ENCODE measurements at regions not wholly inside any gene's neighbourhood (a gene's known extent, or its start where the extent isn't known, plus 50 kb on each side); places are given as distances from the start of the nearest gene placed in this dataset.
A peak's percentile ranks its signal among the peaks of the same experiment; 100 is the strongest.
"Not testable (repeated sequence)": the region's sequence is repeated elsewhere in the genome, so short reads cannot be mapped to it uniquely, and the experiment has no call there.

DNA sequence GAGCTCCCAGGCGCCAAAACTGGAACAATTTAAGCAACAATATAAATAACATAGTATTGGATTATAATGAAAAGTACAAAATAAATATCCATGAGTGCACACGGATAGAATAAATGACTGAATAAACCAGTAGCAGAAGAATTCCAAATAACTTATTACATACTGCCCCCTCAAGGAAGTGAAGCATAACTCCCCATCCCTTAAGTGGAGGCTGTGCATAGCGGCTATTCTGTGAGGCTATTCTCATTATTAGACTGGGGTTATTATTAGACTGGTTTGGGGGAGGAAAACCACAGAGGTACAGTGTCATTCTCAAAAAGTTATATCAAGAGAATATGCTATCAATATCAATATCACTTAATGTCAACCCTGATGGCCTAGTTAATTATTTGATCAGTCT, 94.4 kb upstream of the SIRPA start:
- H3K9me3 Mint-ChIP-seq = no peaks in the 10 kb centered on the region
- H3K4me1 Mint-ChIP-seq (ENCODE audit: low read depth) = peaks cover 9% of the 10 kb centered on the region
- H3K4me3 Mint-ChIP-seq = no peak overlapping the region
- no peaks in the 10 kb centered on the region for H3K36me3 Mint-ChIP-seq (ENCODE audit: low read depth)
- DNase-seq = no peak
- H3K27ac Mint-ChIP-seq = no peak overlapping the region
- peaks cover 54% of the 10 kb centered on the region for H3K27me3 Mint-ChIP-seq

- H3K4me3 Mint-ChIP-seq = no peak overlapping the region
- no peaks in the 10 kb centered on the region for H3K36me3 Mint-ChIP-seq (ENCODE audit: low read depth)
- H3K27ac Mint-ChIP-seq = no peak overlapping the region
- no peaks in the 10 kb centered on the region for H3K9me3 Mint-ChIP-seq
- peaks cover 54% of the 10 kb centered on the region for H3K27me3 Mint-ChIP-seq
- DNase-seq = no peak
- H3K4me1 Mint-ChIP-seq (ENCODE audit: low read depth) = peaks cover 9% of the 10 kb centered on the region
Measured at GRCh38 chr20:1800180-1800579, 95.0 kb upstream of the SIRPA start.

DNA sequence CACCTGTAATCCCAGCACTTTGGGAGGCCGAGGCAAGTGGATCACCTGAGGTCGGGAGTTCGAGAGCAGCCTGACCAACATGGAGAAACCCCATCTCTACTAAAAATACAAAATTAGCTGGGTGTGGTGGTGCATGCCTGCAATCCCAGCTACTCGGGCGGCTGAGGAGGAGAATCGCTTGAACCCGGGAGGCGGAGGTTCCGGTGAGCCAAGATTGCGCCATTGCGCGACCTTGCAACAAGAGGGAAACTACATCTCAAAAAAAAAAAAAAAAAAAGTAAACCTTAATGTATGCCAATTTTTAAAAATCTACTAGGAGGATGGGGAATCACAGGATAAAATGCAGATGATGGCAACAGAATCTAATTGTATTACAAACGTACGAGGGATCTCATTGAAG, 95.5 kb upstream of the SIRPA start:
- peaks cover 52% of the 10 kb centered on the region for H3K27me3 Mint-ChIP-seq
- not testable (repeated sequence) for H3K36me3 Mint-ChIP-seq (ENCODE audit: low read depth); H3K4me1 Mint-ChIP-seq (ENCODE audit: low read depth); DNase-seq; H3K9me3 Mint-ChIP-seq; H3K27ac Mint-ChIP-seq; H3K4me3 Mint-ChIP-seq

DNA sequence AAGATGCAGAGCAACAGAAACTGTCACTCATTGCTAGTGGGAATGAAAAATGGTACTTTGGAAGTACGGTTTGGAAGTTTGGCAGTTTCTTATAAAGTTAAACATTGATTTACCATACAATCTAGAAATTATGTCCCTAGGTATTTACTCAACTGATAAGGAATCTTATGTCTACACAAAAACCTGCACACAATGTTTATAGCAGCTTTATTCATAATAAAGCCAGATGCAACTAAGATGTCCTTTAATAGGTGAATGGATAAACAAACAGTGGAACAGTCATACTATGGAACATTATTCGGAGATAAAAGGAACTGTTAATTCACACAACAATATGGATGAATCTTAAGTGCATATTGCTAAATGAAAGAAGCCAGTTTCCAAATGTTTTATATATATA, 96.2 kb upstream of the SIRPA start:
- no peaks in the 10 kb centered on the region for H3K36me3 Mint-ChIP-seq (ENCODE audit: low read depth)
- DNase-seq = no peak
- no peak overlapping the region for H3K27ac Mint-ChIP-seq
- H3K4me3 Mint-ChIP-seq = no peak overlapping the region
- peaks cover 46% of the 10 kb centered on the region for H3K27me3 Mint-ChIP-seq
- no peaks in the 10 kb centered on the region for H3K9me3 Mint-ChIP-seq
- H3K4me1 Mint-ChIP-seq (ENCODE audit: low read depth) = peaks cover 9% of the 10 kb centered on the region

- H3K4me1 Mint-ChIP-seq (ENCODE audit: low read depth) = no peaks in the 10 kb centered on the region
- H3K27me3 Mint-ChIP-seq = peaks cover 38% of the 10 kb centered on the region
- no peak for DNase-seq
- no peaks in the 10 kb centered on the region for H3K36me3 Mint-ChIP-seq (ENCODE audit: low read depth)
- no peak overlapping the region for H3K4me3 Mint-ChIP-seq
- no peaks in the 10 kb centered on the region for H3K9me3 Mint-ChIP-seq
- no peak overlapping the region for H3K27ac Mint-ChIP-seq
Measured at GRCh38 chr20:1793821-1794220, 101.4 kb upstream of the SIRPA start.

DNA sequence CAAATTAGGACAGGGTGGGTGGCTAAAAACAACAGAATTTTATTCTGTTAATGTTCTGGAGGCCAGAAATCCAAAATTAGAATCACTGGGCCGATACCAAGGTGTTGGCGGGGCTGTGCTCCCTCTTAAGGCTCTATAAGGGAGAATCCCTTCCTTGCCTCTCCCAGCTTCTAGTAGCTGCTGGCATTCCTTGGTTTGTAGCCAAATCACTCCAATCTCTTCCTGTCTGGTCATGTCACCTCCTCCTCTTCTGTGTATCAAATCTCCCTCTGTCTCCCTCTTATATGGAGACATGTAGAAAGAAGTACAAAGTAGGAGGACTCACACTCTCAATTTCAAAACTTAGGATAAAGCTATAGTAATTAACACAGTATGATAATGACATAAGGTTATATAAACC, 102.9 kb upstream of the SIRPA start:
- H3K36me3 Mint-ChIP-seq (ENCODE audit: low read depth) = no peaks in the 10 kb centered on the region
- H3K27ac Mint-ChIP-seq = no peak overlapping the region
- H3K27me3 Mint-ChIP-seq = peaks cover 43% of the 10 kb centered on the region
- no peak for DNase-seq
- no peaks in the 10 kb centered on the region for H3K4me1 Mint-ChIP-seq (ENCODE audit: low read depth)
- H3K4me3 Mint-ChIP-seq = no peak overlapping the region
- no peaks in the 10 kb centered on the region for H3K9me3 Mint-ChIP-seq

- H3K36me3 Mint-ChIP-seq (ENCODE audit: low read depth) = no peaks in the 10 kb centered on the region
- no peaks in the 10 kb centered on the region for H3K9me3 Mint-ChIP-seq
- DNase-seq = no peak
- no peaks in the 10 kb centered on the region for H3K4me1 Mint-ChIP-seq (ENCODE audit: low read depth)
- H3K27me3 Mint-ChIP-seq = peaks cover 59% of the 10 kb centered on the region
- H3K27ac Mint-ChIP-seq = no peak overlapping the region
- no peak overlapping the region for H3K4me3 Mint-ChIP-seq
Measured at GRCh38 chr20:1790386-1790785, 104.8 kb upstream of the SIRPA start.

GRCh38 chr20:1788044-1788443, 107.2 kb upstream of the SIRPA start:
- Mint-ChIP-seq H3K4me3 (no peak overlapping the region), H3K9me3 (no peaks in the 10 kb centered on the region), H3K27me3 (peaks cover 68% of the 10 kb centered on the region), H3K36me3 (ENCODE audit: low read depth) (no peaks in the 10 kb centered on the region), H3K27ac (no peak overlapping the region), H3K4me1 (ENCODE audit: low read depth) (no peaks in the 10 kb centered on the region)
- DNase-seq = no peak

DNA sequence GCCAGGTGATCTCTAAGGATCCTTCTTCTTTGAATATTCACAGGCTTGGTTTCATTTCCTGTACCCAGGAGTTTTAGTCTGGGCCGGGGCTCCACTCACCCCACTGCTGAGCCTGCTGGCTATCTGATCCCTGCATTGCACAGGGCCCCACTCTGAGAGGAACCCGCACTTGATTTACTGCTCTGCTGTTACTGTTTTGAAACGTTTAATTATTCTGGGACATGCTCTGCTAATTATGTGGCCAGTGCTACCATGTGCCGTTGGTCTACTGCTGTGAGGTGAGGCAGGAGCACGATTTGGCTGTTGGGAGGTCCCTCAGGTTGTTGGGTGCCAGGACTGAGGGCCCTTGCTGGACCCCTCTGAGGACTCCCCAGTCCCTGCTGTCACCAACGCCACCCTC, 108.7 kb upstream of the SIRPA start:
- Mint-ChIP-seq H3K9me3 (no peaks in the 10 kb centered on the region), H3K4me3 (no peak overlapping the region), H3K27me3 (peaks cover 66% of the 10 kb centered on the region), H3K27ac (no peak overlapping the region), H3K4me1 (ENCODE audit: low read depth) (no peaks in the 10 kb centered on the region), H3K36me3 (ENCODE audit: low read depth) (no peaks in the 10 kb centered on the region)
- DNase-seq = no peak

DNA sequence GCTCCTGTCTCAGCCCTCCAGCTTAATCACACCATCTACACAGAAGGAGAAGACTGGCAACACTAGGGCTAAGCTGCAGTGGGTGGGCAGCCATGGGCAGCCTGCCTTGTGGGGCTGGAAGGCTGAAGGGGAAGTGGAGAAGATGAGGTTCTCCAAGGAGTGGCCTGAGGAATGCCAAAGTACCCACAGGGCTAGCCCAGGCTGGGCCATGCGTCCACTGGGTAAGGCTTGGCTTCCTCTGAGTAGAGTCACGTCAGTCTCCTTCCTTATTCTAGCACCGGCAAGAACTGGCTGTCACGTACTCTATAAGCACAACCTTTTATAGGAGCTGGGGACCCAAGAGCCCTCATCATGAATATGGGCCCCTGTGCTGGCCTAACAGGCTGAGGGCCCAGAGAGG, 110.6 kb upstream of the SIRPA start:
- Mint-ChIP-seq H3K27ac (no peak overlapping the region), H3K4me1 (ENCODE audit: low read depth) (no peaks in the 10 kb centered on the region), H3K9me3 (no peaks in the 10 kb centered on the region), H3K27me3 (peaks cover 65% of the 10 kb centered on the region), H3K36me3 (ENCODE audit: low read depth) (no peaks in the 10 kb centered on the region), H3K4me3 (no peak overlapping the region)
- no peak for DNase-seq

GRCh38 chr20:1783245-1783644, 112.0 kb upstream of the SIRPA start:
- DNase-seq = no peak
- peaks cover 52% of the 10 kb centered on the region for H3K27me3 Mint-ChIP-seq
- H3K36me3 Mint-ChIP-seq (ENCODE audit: low read depth) = no peaks in the 10 kb centered on the region
- no peaks in the 10 kb centered on the region for H3K9me3 Mint-ChIP-seq
- H3K27ac Mint-ChIP-seq = no peak overlapping the region
- H3K4me1 Mint-ChIP-seq (ENCODE audit: low read depth) = no peaks in the 10 kb centered on the region
- H3K4me3 Mint-ChIP-seq = no peak overlapping the region

DNA sequence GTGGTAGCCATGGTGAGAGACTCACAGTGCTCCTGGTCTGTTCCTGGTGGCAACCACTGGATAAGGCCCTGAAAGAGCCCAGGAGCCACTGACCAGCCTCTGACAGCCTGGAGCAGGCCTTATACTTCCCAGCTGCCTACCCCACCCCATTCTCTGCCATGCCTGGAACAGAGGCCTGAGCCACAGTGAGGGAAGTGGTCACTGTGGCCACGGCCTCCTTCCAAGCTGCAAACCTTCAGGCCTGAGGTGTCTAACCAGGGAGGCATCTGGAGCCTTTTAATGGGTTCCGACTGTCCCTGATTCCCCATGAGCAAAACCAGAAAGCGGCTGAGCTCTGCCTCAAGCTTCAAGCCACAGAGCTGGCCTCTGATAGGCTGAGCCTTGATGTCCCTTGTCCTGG, 113.0 kb upstream of the SIRPA start:
- H3K36me3 Mint-ChIP-seq (ENCODE audit: low read depth) = no peaks in the 10 kb centered on the region
- no peak overlapping the region for H3K4me3 Mint-ChIP-seq
- peaks cover 4% of the 10 kb centered on the region for H3K4me1 Mint-ChIP-seq (ENCODE audit: low read depth)
- H3K9me3 Mint-ChIP-seq = no peaks in the 10 kb centered on the region
- peaks cover 45% of the 10 kb centered on the region for H3K27me3 Mint-ChIP-seq
- H3K27ac Mint-ChIP-seq = no peak overlapping the region
- no peak for DNase-seq

GRCh38 chr20:1779567-1779966, 115.6 kb upstream of the SIRPA start:
- H3K4me1 Mint-ChIP-seq (ENCODE audit: low read depth) = peaks cover 15% of the 10 kb centered on the region
- H3K4me3 Mint-ChIP-seq = no peak overlapping the region
- H3K36me3 Mint-ChIP-seq (ENCODE audit: low read depth) = no peaks in the 10 kb centered on the region
- DNase-seq = no peak
- H3K9me3 Mint-ChIP-seq = no peaks in the 10 kb centered on the region
- no peak overlapping the region for H3K27ac Mint-ChIP-seq
- peaks cover 27% of the 10 kb centered on the region for H3K27me3 Mint-ChIP-seq

DNA sequence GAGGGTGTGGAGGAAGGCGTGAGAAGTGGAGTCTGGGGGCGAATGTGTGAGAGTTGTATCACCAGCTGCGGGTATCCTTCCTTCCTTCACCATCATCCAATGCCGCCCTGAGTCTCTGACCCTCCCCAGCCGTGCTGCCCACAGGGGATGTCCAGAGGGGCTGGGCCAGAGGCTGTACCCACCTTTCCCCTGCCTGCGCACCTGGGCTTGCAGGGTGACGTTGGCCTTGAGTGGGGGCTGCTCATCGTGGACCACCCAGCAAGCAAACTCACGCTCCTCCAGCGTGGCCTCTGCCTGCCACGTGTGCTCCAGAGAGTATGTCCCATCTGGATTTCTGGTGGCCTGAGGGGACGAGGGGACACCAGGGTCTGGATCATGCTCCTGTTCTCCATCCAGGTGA, 116.9 kb upstream of the SIRPA start:
- Mint-ChIP-seq H3K4me1 (ENCODE audit: low read depth) (peaks cover 15% of the 10 kb centered on the region), H3K9me3 (no peaks in the 10 kb centered on the region), H3K4me3 (no peak overlapping the region), H3K36me3 (ENCODE audit: low read depth) (no peaks in the 10 kb centered on the region), H3K27ac (no peak overlapping the region), H3K27me3 (peaks cover 16% of the 10 kb centered on the region)
- no peak for DNase-seq

DNA sequence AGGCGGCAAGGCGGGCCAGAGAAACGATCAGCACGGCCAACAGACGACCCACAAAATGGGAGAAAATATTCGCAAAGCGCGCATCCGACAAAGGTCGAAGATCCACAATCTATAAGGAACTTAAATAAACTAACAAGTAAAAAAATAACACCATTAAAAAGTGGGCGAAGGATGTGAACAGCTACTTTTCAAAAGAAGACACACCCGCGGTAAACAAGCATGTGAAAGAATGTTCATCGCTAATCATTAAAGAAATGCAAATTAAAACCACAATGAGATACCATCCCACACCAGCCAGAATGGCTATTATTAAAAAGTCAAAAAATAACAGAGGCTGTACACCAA, 117.8 kb upstream of the SIRPA start:
- H3K36me3 Mint-ChIP-seq (ENCODE audit: low read depth) = no peaks in the 10 kb centered on the region
- H3K9me3 Mint-ChIP-seq = no peaks in the 10 kb centered on the region
- peak overlapping the region; percentile 80 for H3K4me3 Mint-ChIP-seq
- DNase-seq = no peak
- peaks cover 15% of the 10 kb centered on the region for H3K4me1 Mint-ChIP-seq (ENCODE audit: low read depth)
- peaks cover 7% of the 10 kb centered on the region for H3K27me3 Mint-ChIP-seq
- peak overlapping the region; percentile 55 for H3K27ac Mint-ChIP-seq

GRCh38 chr20:1776681-1777475, 118.3 kb upstream of the SIRPA start:
- H3K4me3 Mint-ChIP-seq = peak overlapping the region; percentile 80
- peak; percentile 91 for DNase-seq
- peak overlapping the region; percentile 55 for H3K27ac Mint-ChIP-seq
- H3K9me3 Mint-ChIP-seq = no peaks in the 10 kb centered on the region
- H3K36me3 Mint-ChIP-seq (ENCODE audit: low read depth) = no peaks in the 10 kb centered on the region
- peaks cover 7% of the 10 kb centered on the region for H3K27me3 Mint-ChIP-seq
- peaks cover 15% of the 10 kb centered on the region for H3K4me1 Mint-ChIP-seq (ENCODE audit: low read depth)

Measured in activated T-cell treated with anti-CD3 and anti-CD28 coated beads, Interleukin-2, amount 50 U/mL, for 24 hours (primary cell).